PC-3 (cell line): ENCODE measurements at regions not wholly inside any gene's neighbourhood (a gene's known extent, or its start where the extent isn't known, plus 50 kb on each side); places are given as distances from the start of the nearest gene placed in this dataset.

ENCODE experiments used
- EZH2 ChIP-seq: fragments of 300-600 bp; sonication (generic); IDR thresholded peaks from one replicate; pipeline ENCODE4 v1.6.1; 2017; ENCODE audit warnings: antibody characterized with exemption, mild to moderate bottlenecking, low read length; ENCODE audit not compliant: unreplicated experiment
- EZH2phosphoT487 ChIP-seq: fragments of 300-600 bp; sonication (generic); IDR thresholded peaks from 2 replicates; pipeline ENCODE4 v1.6.1; 2018; ENCODE audit warnings: mild to moderate bottlenecking, antibody characterized with exemption, low read length, borderline replicate concordance
- TF ChIP-seq, protein P1 (sequence below): fragments of 300-600 bp; sonication (generic); conservative IDR thresholded peaks from 2 replicates; pipeline ENCODE4 v1.5.1; 2017; ENCODE audit warnings: antibody characterized with exemption, low read depth, mild to moderate bottlenecking, low read length

DNA sequence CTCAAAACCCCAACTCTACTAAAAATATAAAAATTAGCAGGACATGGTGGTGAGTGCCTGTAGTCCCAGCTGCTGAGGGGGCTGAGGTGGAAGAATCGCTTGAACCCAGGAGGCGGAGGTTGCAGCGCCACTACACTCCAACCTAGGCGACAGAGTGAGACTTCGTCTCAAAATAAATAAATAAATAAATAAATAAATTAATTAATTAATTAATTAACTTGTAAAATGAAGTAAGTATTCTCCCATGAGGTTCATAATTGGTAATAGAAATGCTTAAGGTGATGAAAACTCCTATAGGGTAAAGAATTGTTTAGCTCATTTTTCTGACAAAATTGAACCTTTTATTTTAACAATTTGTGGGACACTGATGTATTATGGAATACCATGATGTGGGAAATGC is 230.8 kb downstream of the TMEM182 start:
- TF ChIP-seq, protein P1, sequence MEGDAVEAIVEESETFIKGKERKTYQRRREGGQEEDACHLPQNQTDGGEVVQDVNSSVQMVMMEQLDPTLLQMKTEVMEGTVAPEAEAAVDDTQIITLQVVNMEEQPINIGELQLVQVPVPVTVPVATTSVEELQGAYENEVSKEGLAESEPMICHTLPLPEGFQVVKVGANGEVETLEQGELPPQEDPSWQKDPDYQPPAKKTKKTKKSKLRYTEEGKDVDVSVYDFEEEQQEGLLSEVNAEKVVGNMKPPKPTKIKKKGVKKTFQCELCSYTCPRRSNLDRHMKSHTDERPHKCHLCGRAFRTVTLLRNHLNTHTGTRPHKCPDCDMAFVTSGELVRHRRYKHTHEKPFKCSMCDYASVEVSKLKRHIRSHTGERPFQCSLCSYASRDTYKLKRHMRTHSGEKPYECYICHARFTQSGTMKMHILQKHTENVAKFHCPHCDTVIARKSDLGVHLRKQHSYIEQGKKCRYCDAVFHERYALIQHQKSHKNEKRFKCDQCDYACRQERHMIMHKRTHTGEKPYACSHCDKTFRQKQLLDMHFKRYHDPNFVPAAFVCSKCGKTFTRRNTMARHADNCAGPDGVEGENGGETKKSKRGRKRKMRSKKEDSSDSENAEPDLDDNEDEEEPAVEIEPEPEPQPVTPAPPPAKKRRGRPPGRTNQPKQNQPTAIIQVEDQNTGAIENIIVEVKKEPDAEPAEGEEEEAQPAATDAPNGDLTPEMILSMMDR, result no peak
- TF ChIP-seq EZH2, result no peak
- TF ChIP-seq EZH2phosphoT487, result no peak
